ENCODE measurements at regions not wholly inside any gene's neighbourhood (a gene's known extent, or its start where the extent isn't known, plus 50 kb on each side); places are given as distances from the start of the nearest gene placed in this dataset.

- no peak overlapping the region for H3K4me3 ChIP-seq (ENCODE audit: low read depth, low read length)
- TF ChIP-seq CTCF (conservative IDR thresholded peaks at IDR 0.05; ENCODE audit: low read depth, low read length), result no peak
- no peak for DNase-seq (ENCODE audit: low read depth)
Observed at GRCh38 chr9:101796044-101796443, 57.6 kb upstream of the GRIN3A start.

DNA sequence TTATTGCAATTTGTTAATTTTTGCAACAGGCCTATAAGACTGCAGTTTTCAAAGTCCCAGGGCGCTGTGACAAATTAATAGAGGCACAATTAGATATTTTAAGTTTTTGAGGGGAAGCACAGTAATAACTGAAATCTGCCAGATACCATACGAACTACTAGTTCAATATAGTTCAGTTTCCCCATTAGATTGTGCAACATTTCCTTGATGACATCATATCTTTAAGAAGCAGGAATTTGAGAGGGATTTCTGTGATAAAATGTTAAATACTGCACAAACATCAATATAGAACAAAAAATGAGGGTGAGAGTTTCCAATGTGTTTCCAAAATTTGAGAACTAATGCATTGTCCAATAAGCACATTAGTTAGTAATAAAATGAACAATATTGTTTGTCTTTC, 56.7 kb upstream of the GRIN3A start:
- H3K4me3 ChIP-seq (ENCODE audit: low read depth, low read length), result no peak overlapping the region
- no peak for TF ChIP-seq CTCF (conservative IDR thresholded peaks at IDR 0.05; ENCODE audit: low read depth, low read length)
- DNase-seq (ENCODE audit: low read depth), result no peak

- TF ChIP-seq CTCF (conservative IDR thresholded peaks at IDR 0.05; ENCODE audit: low read depth, low read length), result no peak
- no peak for DNase-seq (ENCODE audit: low read depth)
- H3K4me3 ChIP-seq (ENCODE audit: low read depth, low read length), result no peak overlapping the region
Observed at GRCh38 chr9:101792475-101792874, 54.0 kb upstream of the GRIN3A start.

DNA sequence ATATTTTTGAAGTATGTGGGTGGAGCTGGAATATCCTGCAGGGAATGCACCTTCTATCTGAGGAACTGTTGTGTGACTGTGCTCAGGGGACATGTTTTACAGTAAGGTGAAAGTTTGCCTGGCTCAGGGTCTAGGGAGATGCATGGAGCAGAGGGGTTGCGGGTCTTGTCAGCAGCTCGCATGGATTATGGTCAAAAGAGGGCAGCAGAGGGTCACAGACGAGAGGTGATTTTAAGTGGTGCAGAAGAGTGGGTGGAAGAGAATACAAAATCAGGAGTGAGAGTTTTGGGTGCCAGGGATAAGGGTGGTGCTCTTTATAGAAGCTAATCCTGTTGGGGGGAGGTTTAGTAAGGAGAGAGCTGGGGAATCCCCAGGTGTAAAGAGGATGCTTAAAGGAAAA, 53.5 kb upstream of the GRIN3A start:
- TF ChIP-seq CTCF (conservative IDR thresholded peaks at IDR 0.05; ENCODE audit: low read depth, low read length), result peak; percentile 64
- no peak for DNase-seq (ENCODE audit: low read depth)
- H3K4me3 ChIP-seq (ENCODE audit: low read depth, low read length), result no peak overlapping the region

DNA sequence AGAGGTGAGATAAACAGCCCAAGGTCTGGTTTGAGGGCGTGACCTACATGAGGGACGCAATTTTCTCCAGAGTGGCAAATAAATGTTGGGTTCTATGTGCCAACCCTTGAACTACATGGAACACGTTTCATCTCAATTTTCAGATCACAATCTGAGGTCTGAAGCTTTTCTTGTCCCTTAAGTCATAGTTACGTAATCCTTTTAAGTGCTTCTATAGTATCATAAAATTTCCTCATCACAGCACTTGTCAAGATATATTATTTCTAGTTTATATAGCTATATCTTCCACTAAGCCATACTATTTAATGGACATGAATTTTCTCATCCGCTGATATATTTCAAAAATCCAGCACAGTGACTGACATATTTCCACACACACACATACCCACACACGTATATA, 53.1 kb upstream of the GRIN3A start:
- TF ChIP-seq CTCF (conservative IDR thresholded peaks at IDR 0.05; ENCODE audit: low read depth, low read length), result no peak
- DNase-seq (ENCODE audit: low read depth), result no peak
- H3K4me3 ChIP-seq (ENCODE audit: low read depth, low read length), result no peak overlapping the region
